ENCODE measurements at regions not wholly inside any gene's neighbourhood (a gene's known extent, or its start where the extent isn't known, plus 50 kb on each side); places are given as distances from the start of the nearest gene placed in this dataset.
"Not testable (repeated sequence)": the region's sequence is repeated elsewhere in the genome, so short reads cannot be mapped to it uniquely, and the experiment has no call there.

DNA sequence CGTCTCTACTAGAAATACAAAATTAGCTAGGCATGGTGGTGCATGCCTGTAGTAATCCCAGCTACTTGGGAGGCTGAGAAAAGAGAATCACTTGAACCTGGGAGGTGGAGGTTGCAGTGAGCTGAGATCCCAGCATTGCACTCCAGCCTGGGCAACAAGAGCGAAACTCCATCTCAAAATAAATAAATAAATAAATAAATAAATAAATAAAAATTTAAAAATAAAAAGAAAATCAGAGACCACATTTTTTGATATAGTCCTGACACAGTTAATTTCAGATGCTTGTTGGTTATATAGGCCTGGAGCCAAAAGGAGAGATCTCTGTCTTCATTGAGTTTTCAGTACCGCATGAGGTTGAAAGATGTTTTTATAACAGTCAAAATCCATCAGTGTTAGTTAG, 388.3 kb downstream of the PRELID2 start:
- not testable (repeated sequence) for DNase-seq

GRCh38 chr5:145446412-145446811, 388.7 kb downstream of the PRELID2 start:
- no peak for DNase-seq

- DNase-seq = no peak
These were observed 390.1 kb downstream of the PRELID2 start for GRCh38 chr5:145445027-145445426.

DNA sequence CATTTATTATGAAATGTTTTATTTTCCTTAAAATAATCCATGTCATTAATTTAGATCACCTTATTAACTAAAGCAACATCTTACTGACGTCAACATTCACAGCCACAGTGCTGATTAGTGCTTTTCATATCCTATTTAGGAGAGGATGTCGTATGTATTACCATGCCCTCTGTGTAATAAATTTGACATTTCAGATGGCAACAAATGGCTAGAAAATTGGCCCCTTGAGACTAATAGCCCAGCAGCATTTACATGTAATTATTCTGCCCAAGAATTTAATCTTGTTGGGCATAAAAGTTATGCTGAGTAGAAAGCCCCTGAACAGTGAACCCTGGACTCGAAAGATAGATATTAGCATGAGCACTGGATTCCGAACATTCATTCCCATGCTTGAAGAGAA, 391.2 kb downstream of the PRELID2 start:
- DNase-seq = no peak

DNA sequence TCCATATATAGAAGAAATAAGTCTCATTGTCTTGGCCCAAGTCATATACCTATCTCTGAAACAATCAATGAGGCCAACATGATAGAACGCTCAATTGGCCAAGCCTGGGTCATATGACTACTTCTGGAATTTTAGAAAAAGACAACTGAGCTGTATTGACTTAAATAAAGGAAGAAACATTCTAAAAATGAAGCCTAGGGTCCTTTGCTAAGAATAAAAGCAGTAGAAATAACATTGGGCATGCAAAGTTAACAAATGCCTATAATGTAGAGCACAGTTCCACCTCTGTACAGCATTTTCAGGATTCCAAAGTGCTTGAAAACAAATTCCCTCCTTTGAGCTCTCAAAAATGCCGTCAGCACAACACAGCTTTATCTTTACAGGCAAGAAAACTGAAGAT, 391.8 kb downstream of the PRELID2 start:
- no peak for DNase-seq

DNA sequence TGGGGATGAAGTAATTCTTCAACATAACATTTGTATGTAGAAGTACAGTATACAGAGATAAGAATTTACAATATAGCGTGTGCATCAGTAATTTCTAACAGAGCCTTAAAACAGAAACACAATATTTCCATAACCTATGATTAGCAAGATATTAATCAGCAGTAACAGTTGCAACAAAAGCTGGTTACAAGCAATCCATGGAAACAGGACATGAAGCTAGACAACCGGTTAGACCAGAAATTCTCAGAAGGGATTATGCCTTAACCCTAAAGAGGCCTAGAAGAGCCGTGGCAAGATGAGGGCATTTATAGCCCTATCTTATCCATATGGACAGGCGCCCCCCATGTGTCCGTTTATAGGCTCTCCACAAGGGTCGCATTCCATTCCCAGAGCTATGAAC, 392.5 kb downstream of the PRELID2 start:
- DNase-seq = not testable (repeated sequence)

- DNase-seq = no peak
These were observed 393.9 kb downstream of the PRELID2 start for GRCh38 chr5:145441228-145441627.

- DNase-seq = no peak
These were observed 397.5 kb downstream of the PRELID2 start for GRCh38 chr5:145437627-145438026.

DNA sequence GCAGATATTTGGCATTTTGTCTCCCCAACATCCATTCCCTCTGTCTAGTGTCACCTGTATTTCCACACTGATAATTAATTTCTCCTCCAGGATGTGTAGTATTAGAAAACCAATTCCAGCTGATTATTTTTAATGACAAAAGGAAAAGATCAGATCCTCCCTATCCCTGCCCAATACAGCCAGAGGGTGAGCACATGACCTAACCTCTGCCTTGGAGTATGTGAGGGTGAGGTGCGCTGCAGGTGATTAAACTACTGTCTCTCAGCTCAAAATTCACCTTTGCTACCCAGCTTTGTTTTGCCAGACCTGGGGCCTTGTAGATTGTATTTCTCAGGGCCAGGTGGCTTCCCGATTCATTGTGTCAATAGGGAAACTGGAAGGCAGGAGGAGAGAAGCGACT, 402.1 kb downstream of the PRELID2 start:
- no peak for DNase-seq

- DNase-seq = no peak
These were observed 406.0 kb downstream of the PRELID2 start for GRCh38 chr5:145429170-145429569.

DNA sequence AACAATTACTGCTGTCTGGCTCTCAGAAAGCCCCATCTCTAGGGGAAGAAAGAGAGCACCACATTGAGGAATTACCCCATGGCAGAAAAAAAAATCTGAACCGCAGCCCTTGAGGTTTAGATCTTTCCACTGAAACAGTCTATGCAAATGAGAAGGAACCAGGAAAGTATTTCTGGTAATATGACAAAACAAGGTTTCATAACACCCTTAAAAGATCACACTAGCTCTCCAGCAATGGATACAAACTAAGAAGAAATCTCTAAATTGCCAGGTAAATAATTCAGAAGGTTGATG, 427.1 kb downstream of the PRELID2 start:
- no peak for DNase-seq

DNA sequence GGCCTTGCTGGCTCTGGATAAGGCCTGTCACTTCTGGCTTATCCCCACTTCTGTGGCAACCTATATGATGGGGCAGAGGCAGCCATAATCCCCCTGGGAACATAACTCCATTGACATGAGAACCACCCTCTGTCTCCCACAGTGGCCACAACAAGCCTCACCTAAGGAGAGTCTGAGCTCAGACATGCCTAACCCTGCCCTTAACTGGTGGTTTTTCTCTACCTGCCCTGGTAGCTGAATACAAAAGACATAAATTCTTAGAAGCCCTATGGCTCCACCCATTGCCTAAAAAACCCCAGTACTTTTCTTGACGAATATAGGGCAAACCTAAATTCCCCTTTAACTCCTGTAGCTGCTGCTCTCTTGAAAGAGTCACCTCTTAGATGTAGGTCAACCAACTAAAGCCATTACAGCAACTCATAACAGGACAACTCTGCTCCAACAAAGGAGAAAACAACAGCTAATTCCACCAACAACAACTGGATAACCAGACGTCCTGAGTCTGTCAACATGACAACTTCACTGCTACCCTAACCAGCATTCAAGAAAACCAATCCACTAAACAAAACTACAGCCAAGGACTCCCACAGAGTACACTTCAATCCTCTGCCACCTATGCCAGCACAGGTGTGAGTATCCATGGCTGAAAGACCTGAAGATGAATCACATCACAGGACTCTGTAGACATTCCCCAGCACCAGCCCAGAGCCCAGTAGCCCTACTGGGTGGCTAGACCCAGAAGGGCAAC, 427.7 kb downstream of the PRELID2 start:
- DNase-seq = no peak

- no peak for DNase-seq
These were observed 431.1 kb downstream of the PRELID2 start for GRCh38 chr5:145403992-145404391.

GRCh38 chr5:145396888-145397287, 438.3 kb downstream of the PRELID2 start:
- DNase-seq = no peak

DNA sequence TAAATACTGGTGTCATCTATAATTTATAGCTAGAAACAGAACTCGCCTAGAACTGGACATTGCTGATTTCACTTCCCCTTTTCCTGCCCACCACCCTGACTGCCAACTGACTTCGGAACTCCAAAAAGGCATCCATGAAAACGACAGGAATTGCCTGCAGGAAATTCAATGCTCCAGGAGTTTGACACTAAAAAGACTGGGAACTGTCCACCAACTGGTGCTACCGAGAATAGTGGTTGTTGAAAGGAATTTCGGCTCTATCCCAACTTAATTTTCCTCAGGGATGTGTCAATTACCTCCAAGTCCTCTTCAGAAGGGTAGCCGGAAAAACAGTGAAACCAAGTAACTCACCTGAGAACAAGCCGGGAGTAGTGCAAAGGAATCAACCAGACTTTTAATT, 440.0 kb downstream of the PRELID2 start:
- DNase-seq = not testable (repeated sequence)

- DNase-seq = no peak
These were observed 441.7 kb downstream of the PRELID2 start for GRCh38 chr5:145393426-145393825.

DNA sequence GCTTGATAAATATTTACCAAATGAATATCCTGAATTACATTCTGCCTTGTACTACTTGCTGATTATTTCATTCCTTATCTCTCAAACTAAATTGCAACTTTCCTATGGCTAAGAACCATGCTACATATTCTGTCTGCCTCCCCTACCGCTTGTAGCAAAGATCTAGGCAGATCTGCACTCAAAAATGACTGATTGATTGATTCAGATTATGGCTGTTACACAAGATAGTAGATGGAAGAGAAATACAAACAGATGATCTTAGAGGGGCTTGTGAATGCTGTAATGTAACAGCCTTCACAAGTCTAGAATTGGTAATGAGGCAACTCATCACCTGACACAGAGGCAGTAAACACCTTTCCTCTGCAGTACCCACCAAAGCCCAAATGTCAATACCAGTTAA, 446.1 kb downstream of the PRELID2 start:
- no peak for DNase-seq

- DNase-seq = no peak
These were observed 449.9 kb downstream of the PRELID2 start for GRCh38 chr5:145385276-145385675.

DNA sequence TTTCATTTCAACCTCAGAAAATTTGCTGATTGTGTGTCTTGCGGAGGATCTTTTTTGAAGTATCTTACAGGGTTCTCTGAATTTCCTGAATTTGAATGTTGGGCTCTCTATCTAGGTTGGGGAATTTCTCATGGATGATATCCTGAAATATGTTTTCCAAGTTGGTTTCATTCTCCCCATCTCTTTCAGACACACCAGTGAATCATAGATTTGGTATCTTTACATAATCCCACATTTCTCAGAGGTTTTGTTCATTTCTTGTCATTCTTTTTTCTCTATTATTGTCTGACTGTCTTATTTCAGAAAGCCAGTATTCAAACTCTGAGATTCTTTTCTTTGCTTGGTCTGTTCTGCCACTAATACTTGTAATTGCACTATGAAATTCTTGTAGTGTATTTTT, 456.9 kb downstream of the PRELID2 start:
- no peak for DNase-seq

GRCh38 chr5:145375521-145375920, 459.6 kb downstream of the PRELID2 start:
- no peak for DNase-seq

DNA sequence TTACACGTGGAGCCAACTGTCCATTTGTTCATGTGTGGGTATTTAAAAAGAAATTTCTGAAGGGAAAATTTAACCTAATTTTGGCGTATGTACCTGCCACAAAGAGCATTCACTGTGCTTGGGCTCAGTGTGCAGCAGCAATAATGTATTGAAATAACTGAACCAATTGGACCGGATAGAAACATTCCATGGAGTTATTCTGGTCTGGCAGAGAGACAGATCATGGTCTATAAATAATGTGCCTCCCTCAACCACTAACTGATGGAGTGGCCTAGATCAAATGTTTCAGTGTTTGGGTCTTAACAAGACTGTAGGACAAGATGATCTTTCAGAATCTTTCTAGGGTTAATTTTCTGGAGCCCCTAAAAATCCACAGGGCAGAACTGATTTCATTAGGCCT, 469.7 kb downstream of the PRELID2 start:
- no peak for DNase-seq

- no peak for DNase-seq
These were observed 472.9 kb downstream of the PRELID2 start for GRCh38 chr5:145362266-145362665.

DNA sequence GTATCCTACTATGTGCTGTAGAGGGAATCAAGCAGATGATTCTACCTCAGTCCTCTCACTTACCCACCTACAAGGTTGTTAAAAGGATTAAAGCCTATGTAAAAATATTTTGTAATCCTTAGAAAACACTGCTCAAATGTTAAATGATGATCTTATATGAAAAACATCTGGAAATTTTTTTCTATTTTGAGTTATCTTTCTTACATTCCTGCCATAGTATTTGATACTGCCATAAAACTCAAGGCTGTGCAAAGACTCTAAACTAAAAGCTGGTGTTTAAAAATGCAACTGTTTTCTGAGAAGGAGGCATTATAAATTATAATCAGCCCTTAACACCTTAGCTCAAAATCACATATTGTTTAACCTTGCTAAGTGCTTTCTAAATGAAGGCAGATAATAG, 474.2 kb downstream of the PRELID2 start:
- no peak for DNase-seq

- DNase-seq = no peak
These were observed 484.6 kb downstream of the PRELID2 start for GRCh38 chr5:145350513-145350912.

DNA sequence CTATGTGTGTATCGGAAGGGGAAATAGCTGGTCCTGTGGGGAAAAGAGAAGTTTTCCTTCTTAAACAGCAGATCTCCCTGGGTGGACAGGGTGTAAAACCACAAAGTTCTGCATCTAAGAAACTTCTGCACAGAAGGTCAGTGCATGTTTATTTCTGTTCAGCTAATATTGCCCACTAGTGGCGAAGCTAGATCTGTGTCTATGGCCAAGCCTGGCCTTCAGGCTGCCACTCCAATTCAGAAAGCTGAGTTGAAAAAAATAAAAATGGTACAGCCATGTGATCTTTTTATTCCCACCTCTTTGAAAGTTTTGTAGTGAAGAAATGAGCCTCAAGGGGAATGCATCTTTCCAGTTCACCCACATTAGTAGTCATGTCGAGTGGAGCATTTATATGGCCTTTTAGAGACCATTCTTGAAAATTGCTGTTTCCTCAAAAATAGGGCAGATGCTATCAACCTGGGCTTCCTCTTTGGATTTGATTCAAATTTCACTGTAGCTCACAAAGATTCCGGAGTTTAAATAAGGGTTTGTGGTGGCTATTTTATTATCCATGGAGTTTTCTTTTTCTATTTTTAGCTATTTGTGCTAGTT, 488.0 kb downstream of the PRELID2 start:
- no peak for DNase-seq

Data from stimulated activated CD4-positive, alpha-beta T cell treated with anti-CD3 and anti-CD28 coated beads, Interleukin-4, amount 100 ng/mL, for 24 hours (primary cell).